Osteoblast (primary cell): ENCODE measurements at regions not wholly inside any gene's neighbourhood (a gene's known extent, or its start where the extent isn't known, plus 50 kb on each side); places are given as distances from the start of the nearest gene placed in this dataset.
"Not testable (repeated sequence)": the region's sequence is repeated elsewhere in the genome, so short reads cannot be mapped to it uniquely, and the experiment has no call there.

ENCODE experiments used
- DNase-seq: peaks from one replicate; pipeline ENCODE4 v3.0.0; 2011; ENCODE audit warnings: low spot score, mixed read lengths; ENCODE audit not compliant: insufficient read length; ENCODE audit errors: missing footprints
- H2AFZ ChIP-seq: 2 replicates; pipeline ENCODE4 v1.6.0; 2011; ENCODE audit warnings: mild to moderate bottlenecking, low read length
- H3K27ac ChIP-seq: 2 replicates; pipeline ENCODE4 v1.5.1; 2011; ENCODE audit warnings: mild to moderate bottlenecking, low read depth, low read length, moderate library complexity
- H3K27me3 ChIP-seq: 2 replicates; pipeline ENCODE4 v1.6.0; 2012; ENCODE audit warnings: mild to moderate bottlenecking, control low read depth, inconsistent platforms, low read length, moderate library complexity; ENCODE audit not compliant: insufficient read depth
- H3K36me3 ChIP-seq: 2 replicates; pipeline ENCODE4 v1.5.1; 2011; ENCODE audit warnings: mild to moderate bottlenecking, low read length, control low read depth, moderate library complexity; ENCODE audit not compliant: insufficient read depth
- H3K4me1 ChIP-seq: 2 replicates; pipeline ENCODE4 v1.5.1; 2011; ENCODE audit warnings: mild to moderate bottlenecking, low read length, control low read depth, moderate library complexity; ENCODE audit not compliant: insufficient read depth
- H3K4me2 ChIP-seq: 2 replicates; pipeline ENCODE4 v1.6.0; 2011; ENCODE audit warnings: mild to moderate bottlenecking, low read length; ENCODE audit not compliant: insufficient read depth
- H3K4me3 ChIP-seq: fragments of 200-600 bp; sonication (generic); 3 replicates; pipeline ENCODE4 v1.5.1; 2012; ENCODE audit warnings: mild to moderate bottlenecking, low read length, inconsistent platforms; ENCODE audit not compliant: insufficient read depth
- H3K79me2 ChIP-seq: 2 replicates; pipeline ENCODE4 v1.6.0; 2012; ENCODE audit warnings: mild to moderate bottlenecking, low read length, control low read depth, inconsistent platforms; ENCODE audit not compliant: insufficient read depth
- H3K9me3 ChIP-seq: 2 replicates; pipeline ENCODE4 v1.5.1; 2011; ENCODE audit warnings: low read depth, low read length, control low read depth
- H4K20me1 ChIP-seq: 2 replicates; pipeline ENCODE4 v1.6.0; 2012; ENCODE audit warnings: mild to moderate bottlenecking, low read length, control low read depth; ENCODE audit not compliant: insufficient read depth

GRCh38 chr12:8377756-8378155 lies 78.0 kb upstream of the CLEC6A start:
- not testable (repeated sequence) for H3K27me3 ChIP-seq, H3K4me1 ChIP-seq, H3K36me3 ChIP-seq, H3K4me3 ChIP-seq, H3K4me2 ChIP-seq, H4K20me1 ChIP-seq, H3K9me3 ChIP-seq, DNase-seq, H3K79me2 ChIP-seq, H2AFZ ChIP-seq, H3K27ac ChIP-seq

DNA sequence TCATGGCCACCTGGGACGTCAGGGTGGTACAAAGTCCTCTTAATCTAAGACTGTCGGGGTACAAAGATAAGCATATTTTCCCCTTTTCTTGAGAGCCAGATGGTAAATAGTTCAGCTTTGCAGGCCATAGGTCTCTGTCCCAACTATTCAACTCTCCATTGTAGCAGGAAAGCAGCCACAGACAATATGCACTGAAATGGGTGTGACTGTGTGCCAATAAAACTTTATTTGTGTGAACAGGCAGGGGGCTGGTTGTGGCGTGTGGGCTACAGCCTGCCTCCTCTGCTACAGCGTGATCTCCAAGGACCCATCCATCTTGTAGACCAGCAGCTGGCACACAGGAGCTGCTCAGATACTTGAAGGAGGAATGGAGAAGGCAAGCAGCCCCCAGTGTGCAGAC lies 73.2 kb upstream of the CLEC6A start:
- H3K27me3 ChIP-seq, DNase-seq, H4K20me1 ChIP-seq, H3K9me3 ChIP-seq, H3K4me2 ChIP-seq, H3K79me2 ChIP-seq, H2AFZ ChIP-seq, H3K27ac ChIP-seq, H3K4me1 ChIP-seq, H3K4me3 ChIP-seq, H3K36me3 ChIP-seq: not testable (repeated sequence)

GRCh38 chr12:8384686-8385085 lies 71.1 kb upstream of the CLEC6A start:
- not testable (repeated sequence) for H3K36me3 ChIP-seq, H3K4me3 ChIP-seq, H2AFZ ChIP-seq, H4K20me1 ChIP-seq, DNase-seq, H3K4me2 ChIP-seq, H3K79me2 ChIP-seq, H3K27ac ChIP-seq, H3K27me3 ChIP-seq, H3K4me1 ChIP-seq, H3K9me3 ChIP-seq

DNA sequence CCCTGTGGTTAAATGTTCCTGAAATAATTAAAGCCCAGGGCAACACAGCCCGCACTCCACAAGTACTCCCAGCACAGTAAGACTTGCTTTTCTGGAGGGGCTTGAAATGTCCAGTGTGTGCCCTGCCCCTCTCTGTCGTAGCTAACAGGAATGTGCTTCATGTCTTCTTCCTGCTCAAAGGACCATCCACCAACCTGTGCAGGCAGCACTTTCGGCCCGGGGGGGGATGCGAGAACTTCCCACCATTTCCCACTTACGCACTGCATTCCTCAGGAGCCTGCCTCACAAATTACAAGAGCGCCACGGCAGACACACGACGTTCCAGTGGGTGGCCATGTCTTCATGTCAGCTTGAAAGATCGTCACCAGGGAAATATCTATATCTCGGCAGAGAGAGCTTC lies 70.3 kb upstream of the CLEC6A start:
- not testable (repeated sequence) for H3K36me3 ChIP-seq, DNase-seq

GRCh38 chr12:8386661-8387060 lies 69.1 kb upstream of the CLEC6A start:
- not testable (repeated sequence) for H3K27ac ChIP-seq, H3K27me3 ChIP-seq, H2AFZ ChIP-seq, H3K79me2 ChIP-seq, DNase-seq, H3K4me2 ChIP-seq, H3K36me3 ChIP-seq, H4K20me1 ChIP-seq, H3K4me3 ChIP-seq, H3K4me1 ChIP-seq, H3K9me3 ChIP-seq

More for the DNA sequence above, 70.3 kb upstream of the CLEC6A start:
- not testable (repeated sequence) for H3K4me3 ChIP-seq, H3K4me2 ChIP-seq, H3K9me3 ChIP-seq, H4K20me1 ChIP-seq, H3K27me3 ChIP-seq, H3K27ac ChIP-seq, H2AFZ ChIP-seq, H3K4me1 ChIP-seq, H3K79me2 ChIP-seq

DNA sequence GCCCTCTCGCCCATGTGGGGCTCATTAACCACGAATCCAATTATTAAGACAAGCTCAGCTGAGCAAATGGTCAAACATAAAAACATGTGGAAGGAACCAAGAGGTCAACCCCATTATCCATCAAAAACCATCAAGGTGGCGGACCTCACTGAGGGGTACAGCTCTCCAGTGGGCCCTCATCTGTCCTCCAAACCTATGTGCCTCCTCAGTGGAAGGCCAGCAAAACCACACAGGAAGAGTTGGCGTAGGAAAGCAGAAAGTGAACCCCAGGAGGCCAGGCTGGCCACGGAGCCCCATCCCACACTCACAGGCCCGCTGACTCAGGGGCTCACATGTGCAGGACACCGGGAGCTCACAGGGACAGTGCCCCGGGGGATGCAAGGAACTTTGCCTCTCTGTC lies 66.5 kb upstream of the CLEC6A start:
- H4K20me1 ChIP-seq, H3K27ac ChIP-seq, H3K27me3 ChIP-seq, H2AFZ ChIP-seq, H3K79me2 ChIP-seq, H3K4me3 ChIP-seq, H3K36me3 ChIP-seq, H3K4me2 ChIP-seq, H3K4me1 ChIP-seq, DNase-seq, H3K9me3 ChIP-seq: not testable (repeated sequence)
